PC-3 (cell line): ENCODE measurements at regions not wholly inside any gene's neighbourhood (a gene's known extent, or its start where the extent isn't known, plus 50 kb on each side); places are given as distances from the start of the nearest gene placed in this dataset.

Experiments used
- ATAC-seq: fragments of 200-7000 bp; cut with Tn5 transposase; 2 replicates; pipeline ENCODE4 v1.9.1; 2020; ENCODE audit warnings: mild to moderate bottlenecking, moderate library complexity
- BruUV-seq: library from RNA; stranded (reverse); fragments of 400-500 nt; replicated peaks from 2 replicates; lab custom pipeline; 2021; lab: Mats Ljungman, UMichigan
- CTCF ChIA-PET: fragments of 300-600 bp; sonication (Branson Sonifier 250); formaldehyde crosslinking; loops from one replicate; lab custom pipeline; 2022; ENCODE audit warnings: antibody characterized with exemption; lab: Charles Lee
- POLR2A ChIA-PET: fragments of 300-600 bp; sonication (Branson Sonifier 250); formaldehyde crosslinking; loops from one replicate; lab custom pipeline; 2022; ENCODE audit warnings: antibody characterized with exemption; ENCODE audit not compliant: unreplicated experiment; lab: Charles Lee
- DNase-seq: peaks from one replicate; pipeline ENCODE4 v3.0.0-alpha.2; 2015
- H2AFZ ChIP-seq: fragments of 300-600 bp; sonication (generic); 2 replicates; pipeline ENCODE4 v1.6.0; 2016; ENCODE audit warnings: antibody characterized with exemption, low read length
- H3F3A ChIP-seq: fragments of 300-600 bp; sonication (generic); one replicate; pipeline ENCODE4 v1.6.0; 2017; ENCODE audit warnings: antibody characterized with exemption, low read length, control low read depth, mild to moderate bottlenecking; ENCODE audit not compliant: unreplicated experiment
- H3K27ac ChIP-seq: fragments of 300-600 bp; sonication (generic); 2 replicates; pipeline ENCODE4 v1.5.1; 2016; ENCODE audit warnings: mild to moderate bottlenecking, low read length
- H3K27me3 ChIP-seq: fragments of 300-600 bp; sonication (generic); 2 replicates; pipeline ENCODE4 v1.6.1; 2016; ENCODE audit warnings: low read length, mixed read lengths
- H3K36me3 ChIP-seq: fragments of 300-600 bp; sonication (generic); 2 replicates; pipeline ENCODE4 v1.6.1; 2016; ENCODE audit warnings: low read depth, mixed run types, low read length, mixed read lengths
- H3K4me1 ChIP-seq: fragments of 300-600 bp; sonication (generic); 2 replicates; pipeline ENCODE4 v1.5.1; 2016; ENCODE audit warnings: low read length; ENCODE audit not compliant: insufficient read depth
- H3K4me2 ChIP-seq: fragments of 300-600 bp; sonication (generic); 2 replicates; pipeline ENCODE4 v1.6.0; 2016; ENCODE audit warnings: low read length
- H3K4me3 ChIP-seq: fragments of 300-600 bp; sonication (generic); 2 replicates; pipeline ENCODE4 v1.5.1; 2016; ENCODE audit warnings: mild to moderate bottlenecking, low read length, mixed read lengths
- H3K79me2 ChIP-seq: fragments of 300-600 bp; sonication (generic); 2 replicates; pipeline ENCODE4 v1.6.1; 2017; ENCODE audit warnings: low read length, mixed read lengths
- H3K9ac ChIP-seq: fragments of 300-600 bp; sonication (generic); 2 replicates; pipeline ENCODE4 v1.6.0; 2016; ENCODE audit warnings: mild to moderate bottlenecking, low read length
- H3K9me2 ChIP-seq: fragments of 300-600 bp; sonication (generic); replicated peaks from 2 replicates; pipeline ENCODE4 v1.6.1; 2016; ENCODE audit warnings: mixed run types, low read length, mixed read lengths
- H3K9me3 ChIP-seq: fragments of 300-600 bp; sonication (generic); 2 replicates; pipeline ENCODE4 v1.6.1; 2016; ENCODE audit warnings: low read length, mixed read lengths
- H4K20me1 ChIP-seq: fragments of 300-600 bp; sonication (generic); 2 replicates; pipeline ENCODE4 v1.6.1; 2016; ENCODE audit warnings: low read length, mixed read lengths
- CTCF ChIP-seq: fragments of 300-600 bp; sonication (generic); conservative IDR thresholded peaks from 2 replicates; pipeline ENCODE4 v1.5.1; 2017; ENCODE audit warnings: antibody characterized with exemption, low read depth, mild to moderate bottlenecking, low read length
- EZH2 ChIP-seq: fragments of 300-600 bp; sonication (generic); IDR thresholded peaks from one replicate; pipeline ENCODE4 v1.6.1; 2017; ENCODE audit warnings: antibody characterized with exemption, mild to moderate bottlenecking, low read length; ENCODE audit not compliant: unreplicated experiment
- EZH2phosphoT487 ChIP-seq: fragments of 300-600 bp; sonication (generic); IDR thresholded peaks from 2 replicates; pipeline ENCODE4 v1.6.1; 2018; ENCODE audit warnings: mild to moderate bottlenecking, antibody characterized with exemption, low read length, borderline replicate concordance
- intact Hi-C: fragments of 100-400 bp; cut with micrococcal nuclease; formaldehyde crosslinking; loops from 2 replicates; pipeline ENCODE4 v1.9.0; 2023

GRCh38 chr1:90508376-90509167, 208.5 kb downstream of the BARHL2 start:
- H3K27ac ChIP-seq, result no peak overlapping the region
- ChIA-PET POLR2A (no interaction called here), CTCF (no interaction called here)
- no peaks in the 10 kb centered on the region for H3K36me3 ChIP-seq
- H2AFZ ChIP-seq, result no peak overlapping the region
- no TSS peak for BruUV-seq
- no peaks in the 10 kb centered on the region for H4K20me1 ChIP-seq
- no peaks in the 10 kb centered on the region for H3K9me2 ChIP-seq
- intact Hi-C loops, result no loop called here
- no peak overlapping the region for H3K9ac ChIP-seq
- peaks cover 43% of the 10 kb centered on the region for H3K27me3 ChIP-seq
- no peak overlapping the region for H3K4me3 ChIP-seq
- H3K9me3 ChIP-seq, result no peaks in the 10 kb centered on the region
- no peaks in the 10 kb centered on the region for H3F3A ChIP-seq
- no peak for DNase-seq
- no peak overlapping the region for H3K4me2 ChIP-seq
- TF ChIP-seq CTCF (no peak), EZH2phosphoT487 (no peak), EZH2 (no peak)
- H3K79me2 ChIP-seq, result no peaks in the 10 kb centered on the region
- ATAC-seq, result no peak
- H3K4me1 ChIP-seq, result no peaks in the 10 kb centered on the region

GRCh38 chr1:90507173-90507572, 209.9 kb downstream of the BARHL2 start:
- Histone ChIP-seq H3K36me3 (no peaks in the 10 kb centered on the region), H3F3A (no peaks in the 10 kb centered on the region), H2AFZ (no peak overlapping the region), H3K4me3 (no peak overlapping the region), H3K79me2 (no peaks in the 10 kb centered on the region), H3K27ac (no peak overlapping the region), H3K9me3 (no peaks in the 10 kb centered on the region), H3K9me2 (no peaks in the 10 kb centered on the region), H3K9ac (no peak overlapping the region), H3K27me3 (peaks cover 43% of the 10 kb centered on the region), H4K20me1 (no peaks in the 10 kb centered on the region), H3K4me2 (no peak overlapping the region), H3K4me1 (no peaks in the 10 kb centered on the region)
- ATAC-seq (no peak), DNase-seq (no peak)
- BruUV-seq, result no TSS peak
- CTCF ChIA-PET, result no interaction called here
- intact Hi-C loops, result no loop called here
- TF ChIP-seq EZH2phosphoT487 (no peak), CTCF (no peak), EZH2 (no peak)
- POLR2A ChIA-PET, result no interaction called here

- Histone ChIP-seq H3K36me3 (no peaks in the 10 kb centered on the region), H3K9me2 (no peaks in the 10 kb centered on the region), H3K4me1 (no peaks in the 10 kb centered on the region), H3K9me3 (no peaks in the 10 kb centered on the region), H3K4me2 (no peak overlapping the region), H3F3A (no peaks in the 10 kb centered on the region), H3K9ac (no peak overlapping the region), H3K4me3 (no peak overlapping the region), H4K20me1 (no peaks in the 10 kb centered on the region), H3K27ac (no peak overlapping the region), H3K79me2 (no peaks in the 10 kb centered on the region), H2AFZ (no peak overlapping the region), H3K27me3 (peaks cover 49% of the 10 kb centered on the region)
- POLR2A ChIA-PET, result no interaction called here
- no TSS peak for BruUV-seq
- intact Hi-C loops, result no loop called here
- no peak for DNase-seq
- ATAC-seq, result no peak
- CTCF ChIA-PET, result no interaction called here
- TF ChIP-seq EZH2phosphoT487, result no peak
- no peak for TF ChIP-seq CTCF
- no peak for TF ChIP-seq EZH2
Observed at GRCh38 chr1:90505806-90506205, 211.3 kb downstream of the BARHL2 start.
